Left lung (tissue), 4 donors: ENCODE measurements at regions not wholly inside any gene's neighbourhood (a gene's known extent, or its start where the extent isn't known, plus 50 kb on each side); places are given as distances from the start of the nearest gene placed in this dataset.

ENCODE experiments used
- ATAC-seq: fragments of 200-7000 bp; cut with Tn5 transposase; one replicate; pipeline ENCODE4 v1.9.1; 2020; ENCODE audit warnings: moderate library complexity
- DNase-seq, 4 donors: peaks; one replicate each; pipeline ENCODE4 v3.0.0-alpha.2; 2013 to 2020
- H3K27ac ChIP-seq, 2 donors: fragments of 200-600 bp; sonication (generic) in 1 of 2; one replicate each; pipeline versions ENCODE4 v1.5.0 to v1.8.0; 2020 to 2021
- H3K27me3 ChIP-seq, 2 donors: fragments of 200-600 bp; sonication (generic) in 1 of 2; one replicate each; pipeline versions ENCODE4 v1.5.0 to v1.8.0; 2020 to 2021
- H3K36me3 ChIP-seq, 2 donors: fragments of 200-600 bp; sonication (generic) in 1 of 2; one replicate each; pipeline versions ENCODE4 v1.5.0 to v1.8.0; 2020 to 2021
- H3K4me1 ChIP-seq, 2 donors: fragments of 200-600 bp; one replicate each; pipeline ENCODE4 v1.8.0; 2021
- H3K4me3 ChIP-seq, 2 donors: fragments of 200-600 bp; sonication (generic) in 1 of 2; one replicate each; pipeline versions ENCODE4 v1.5.0 to v1.8.0; 2020 to 2021; ENCODE audit warnings: mild to moderate bottlenecking in 1 of 2
- H3K9me3 ChIP-seq, 2 donors: fragments of 200-600 bp; sonication (generic) in 1 of 2; one replicate each; pipeline versions ENCODE4 v1.5.0 to v1.8.0; 2020 to 2021
- CTCF ChIP-seq, 2 donors: fragments of 200-600 bp; sonication (generic) in 1 of 2; IDR thresholded peaks; one replicate each; pipeline versions ENCODE4 v1.5.0 to v1.8.0; 2021; ENCODE audit warnings: antibody characterized with exemption in 2 of 2
- intact Hi-C, 2 donors: fragments of 100-400 bp; cut with DNase I; formaldehyde crosslinking; loops; one replicate each; pipeline versions ENCODE4 v1.11.2 to v1.14.2; 2022
- donor health status: DM: no; HTN: yes; CAD: no.
- donor health status: DM: no; HTN: no; CAD: no.

GRCh38 chrX:104329731-104330130 is 75.0 kb upstream of the ESX1 start:
- H3K27me3 ChIP-seq: no peaks in the 10 kb centered on the region
- no peaks in the 10 kb centered on the region for H3K9me3 ChIP-seq
- H3K36me3 ChIP-seq: no peaks in the 10 kb centered on the region
- no peak overlapping the region for H3K27ac ChIP-seq
- DNase-seq (no peak), ATAC-seq (no peak)
- no peak overlapping the region for H3K4me3 ChIP-seq
- no peak for TF ChIP-seq CTCF (IDR thresholded peaks at IDR 0.05)
- H3K4me1 ChIP-seq: no peaks in the 10 kb centered on the region
- intact Hi-C loops: no loop called here

- no peak for ATAC-seq
- Histone ChIP-seq H3K9me3 (no peaks in the 10 kb centered on the region), H3K36me3 (no peaks in the 10 kb centered on the region), H3K4me3 (no peak overlapping the region), H3K27me3 (peaks cover 0 to 5% of the 10 kb centered on the region in 2 donors), H3K4me1 (no peaks in the 10 kb centered on the region), H3K27ac (no peak overlapping the region)
- no peak for DNase-seq
- intact Hi-C loops: no loop called here
- no peak for TF ChIP-seq CTCF (IDR thresholded peaks at IDR 0.05)
These were observed 70.5 kb upstream of the ESX1 start for GRCh38 chrX:104325213-104325585.

- ATAC-seq (no peak), DNase-seq (no peak)
- Histone ChIP-seq H3K27ac (no peak overlapping the region), H3K4me3 (no peak overlapping the region), H3K27me3 (peaks cover 0 to 5% of the 10 kb centered on the region in 2 donors), H3K36me3 (no peaks in the 10 kb centered on the region), H3K4me1 (no peaks in the 10 kb centered on the region), H3K9me3 (no peaks in the 10 kb centered on the region)
- TF ChIP-seq CTCF (IDR thresholded peaks at IDR 0.05): no peak
- intact Hi-C loops: no loop called here
These were observed 69.9 kb upstream of the ESX1 start for GRCh38 chrX:104324461-104325212.

GRCh38 chrX:104319346-104319745 is 64.6 kb upstream of the ESX1 start:
- intact Hi-C loops: no loop called here
- no peak for TF ChIP-seq CTCF (IDR thresholded peaks at IDR 0.05)

GRCh38 chrX:104318330-104319009 is 63.7 kb upstream of the ESX1 start:
- no peaks in the 10 kb centered on the region for H3K9me3 ChIP-seq
- no peak overlapping the region for H3K4me3 ChIP-seq
- H3K27me3 ChIP-seq: peaks cover 0 to 5% of the 10 kb centered on the region in 2 donors
- DNase-seq: no peak
- peak; percentile 77 for ATAC-seq
- intact Hi-C loops: no loop called here
- no peak for TF ChIP-seq CTCF (IDR thresholded peaks at IDR 0.05)
- no peaks in the 10 kb centered on the region for H3K36me3 ChIP-seq
- H3K4me1 ChIP-seq: no peaks in the 10 kb centered on the region
- no peak overlapping the region for H3K27ac ChIP-seq

More at GRCh38 chrX:104319346-104319745, 64.6 kb upstream of the ESX1 start:
- H3K27me3 ChIP-seq: peaks cover 0 to 5% of the 10 kb centered on the region in 2 donors
- no peaks in the 10 kb centered on the region for H3K4me1 ChIP-seq
- no peaks in the 10 kb centered on the region for H3K9me3 ChIP-seq
- H3K36me3 ChIP-seq: no peaks in the 10 kb centered on the region
- no peak overlapping the region for H3K4me3 ChIP-seq
- no peak overlapping the region for H3K27ac ChIP-seq
- ATAC-seq (no peak), DNase-seq (no peak)
